DND-41 (cell line): ENCODE measurements at regions not wholly inside any gene's neighbourhood (a gene's known extent, or its start where the extent isn't known, plus 50 kb on each side); places are given as distances from the start of the nearest gene placed in this dataset.

Source experiments
- CTCF ChIP-seq: IDR thresholded peaks from 2 replicates; pipeline ENCODE4 v1.5.1; 2012; ENCODE audit warnings: borderline replicate concordance, low read length, moderate library complexity, mild to moderate bottlenecking; ENCODE audit not compliant: poor library complexity, severe bottlenecking; ENCODE audit errors: extremely low read depth
- EZH2 ChIP-seq: IDR thresholded peaks from 3 replicates; pipeline ENCODE4 v1.6.1; 2012; ENCODE audit warnings: borderline replicate concordance, low read depth, mild to moderate bottlenecking, moderate library complexity, low read length, inconsistent platforms; ENCODE audit not compliant: severe bottlenecking

DNA sequence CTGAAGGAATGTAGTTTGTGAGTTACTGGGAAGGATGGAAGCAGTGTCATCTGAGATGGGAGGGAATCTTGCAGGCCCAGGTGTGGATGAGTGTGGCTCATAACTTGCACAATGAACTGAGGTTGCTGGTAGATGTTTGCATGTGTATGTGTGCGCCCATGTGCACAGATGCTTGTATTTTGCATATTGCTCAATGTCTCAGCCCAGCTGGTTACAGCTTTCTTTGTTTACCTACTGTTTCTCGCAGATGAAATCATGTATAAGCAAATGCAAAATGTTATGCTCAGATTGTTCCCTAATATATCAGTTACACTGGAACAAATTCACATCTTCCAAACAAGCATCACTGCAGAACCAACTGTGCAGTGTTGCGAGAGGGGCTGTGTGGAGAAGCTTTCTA is 452.2 kb upstream of the EEF2KMT start:
- no peak for TF ChIP-seq CTCF
- no peak for TF ChIP-seq EZH2
